Calu3 (cell line): ENCODE measurements at regions not wholly inside any gene's neighbourhood (a gene's known extent, or its start where the extent isn't known, plus 50 kb on each side); places are given as distances from the start of the nearest gene placed in this dataset.

Experiments used
- BruUV-seq: library from RNA; stranded (reverse); fragments of 400-500 nt; replicated peaks from 2 replicates; lab custom pipeline; 2021; lab: Mats Ljungman, UMichigan
- CTCF ChIA-PET: fragments of 300-600 bp; sonication (Branson Sonifier 250); formaldehyde crosslinking; loops from one replicate; lab custom pipeline; 2022; ENCODE audit warnings: antibody characterized with exemption; lab: Charles Lee
- DNase-seq: peaks from one replicate; pipeline ENCODE4 v3.0.0; 2022
- H3K27ac Mint-ChIP-seq: one replicate; pipeline ENCODE4 v1.8.0; 2022; ENCODE audit warnings: mixed read lengths; ENCODE audit not compliant: unreplicated experiment
- H3K27me3 Mint-ChIP-seq: one replicate; pipeline ENCODE4 v1.8.0; 2022; ENCODE audit warnings: mixed read lengths; ENCODE audit not compliant: unreplicated experiment
- H3K36me3 Mint-ChIP-seq: one replicate; pipeline ENCODE4 v1.8.0; 2022; ENCODE audit warnings: mild to moderate bottlenecking, moderate library complexity, mixed read lengths; ENCODE audit not compliant: insufficient read depth, unreplicated experiment
- H3K4me1 Mint-ChIP-seq: one replicate; pipeline ENCODE4 v1.8.0; 2022; ENCODE audit warnings: mild to moderate bottlenecking, low read depth, mixed read lengths; ENCODE audit not compliant: unreplicated experiment
- H3K4me3 Mint-ChIP-seq: one replicate; pipeline ENCODE4 v1.8.0; 2022; ENCODE audit warnings: mild to moderate bottlenecking, low read depth, moderate library complexity, mixed read lengths; ENCODE audit not compliant: unreplicated experiment
- H3K9me3 Mint-ChIP-seq: one replicate; pipeline ENCODE4 v1.8.0; 2022; ENCODE audit warnings: low read depth, mixed read lengths; ENCODE audit not compliant: unreplicated experiment
- CTCF ChIP-seq: fragments of 200-600 bp; IDR thresholded peaks from one replicate; pipeline ENCODE4 v1.8.0; 2022; ENCODE audit warnings: antibody characterized with exemption; ENCODE audit not compliant: unreplicated experiment
- intact Hi-C: fragments of 100-400 bp; cut with micrococcal nuclease; formaldehyde crosslinking; loops from one replicate; pipeline ENCODE4 v1.10.0; 2022; ENCODE audit not compliant: unreplicated experiment

DNA sequence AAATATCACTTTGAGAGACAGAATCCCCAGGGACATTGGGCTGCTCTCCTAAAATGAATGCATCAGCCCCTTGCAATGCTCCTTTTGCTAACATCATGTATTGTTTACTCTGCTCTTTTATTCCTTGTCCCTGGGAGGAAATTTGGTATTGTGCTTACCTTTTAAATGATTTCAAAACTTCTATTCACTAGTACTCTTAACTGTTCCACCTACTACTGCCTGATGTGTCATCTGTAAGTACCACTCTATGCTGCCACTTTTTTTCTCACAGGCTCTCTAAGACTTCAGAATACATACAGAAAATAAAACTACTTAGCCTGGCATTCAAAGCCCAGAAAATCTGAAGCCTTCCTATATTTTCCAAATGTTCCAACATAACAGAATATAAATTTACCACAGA lies 667.2 kb downstream of the BRINP1 start:
- Mint-ChIP-seq H3K36me3 (no peaks in the 10 kb centered on the region), H3K4me1 (no peaks in the 10 kb centered on the region), H3K27ac (no peak overlapping the region), H3K9me3 (peaks cover 14% of the 10 kb centered on the region), H3K27me3 (no peaks in the 10 kb centered on the region), H3K4me3 (no peak overlapping the region)
- no peak for TF ChIP-seq CTCF
- CTCF ChIA-PET = no interaction called here
- no TSS peak for BruUV-seq
- intact Hi-C loops = no loop called here
- DNase-seq = no peak

- H3K9me3 Mint-ChIP-seq = peaks cover 13% of the 10 kb centered on the region
- TF ChIP-seq CTCF = no peak
- no peak overlapping the region for H3K27ac Mint-ChIP-seq
- no peak overlapping the region for H3K4me3 Mint-ChIP-seq
- intact Hi-C loops = no loop called here
- H3K36me3 Mint-ChIP-seq = no peaks in the 10 kb centered on the region
- no peaks in the 10 kb centered on the region for H3K27me3 Mint-ChIP-seq
- CTCF ChIA-PET = no interaction called here
- BruUV-seq = no TSS peak
- DNase-seq = no peak
- no peaks in the 10 kb centered on the region for H3K4me1 Mint-ChIP-seq
Measured at GRCh38 chr9:118711843-118712242, 657.4 kb downstream of the BRINP1 start.

GRCh38 chr9:118721276-118721675 lies 648.0 kb downstream of the BRINP1 start:
- no TSS peak for BruUV-seq
- Mint-ChIP-seq H3K4me1 (no peaks in the 10 kb centered on the region), H3K27ac (no peak overlapping the region), H3K36me3 (no peaks in the 10 kb centered on the region), H3K9me3 (peaks cover 12% of the 10 kb centered on the region), H3K4me3 (no peak overlapping the region), H3K27me3 (no peaks in the 10 kb centered on the region)
- intact Hi-C loops = no loop called here
- no peak for DNase-seq
- no peak for TF ChIP-seq CTCF
- CTCF ChIA-PET = no interaction called here

- H3K27me3 Mint-ChIP-seq = no peaks in the 10 kb centered on the region
- CTCF ChIA-PET = no interaction called here
- BruUV-seq = no TSS peak
- H3K4me3 Mint-ChIP-seq = no peak overlapping the region
- H3K36me3 Mint-ChIP-seq = no peaks in the 10 kb centered on the region
- no peak for DNase-seq
- TF ChIP-seq CTCF = no peak
- peaks cover 12% of the 10 kb centered on the region for H3K9me3 Mint-ChIP-seq
- no peaks in the 10 kb centered on the region for H3K4me1 Mint-ChIP-seq
- H3K27ac Mint-ChIP-seq = no peak overlapping the region
- intact Hi-C loops = no loop called here
Measured at GRCh38 chr9:118721923-118722322, 647.3 kb downstream of the BRINP1 start.
